GM23338 (cell line): ENCODE measurements at regions not wholly inside any gene's neighbourhood (a gene's known extent, or its start where the extent isn't known, plus 50 kb on each side); places are given as distances from the start of the nearest gene placed in this dataset.

Experiments
- ATAC-seq: fragments of 200-7000 bp; cut with Tn5 transposase; 3 replicates; pipeline ENCODE4 v1.9.1; 2020
- DNase-seq: peaks from one replicate; pipeline ENCODE4 v3.0.0-alpha.2; 2015; ENCODE audit warnings: low spot score
- H2AFZ ChIP-seq: fragments of 200-600 bp; sonication (generic); 2 replicates; pipeline ENCODE4 v1.8.0; 2016; ENCODE audit warnings: antibody characterized with exemption, mild to moderate bottlenecking, moderate library complexity
- H3F3A ChIP-seq: fragments of 200-600 bp; sonication (generic); replicated peaks from 2 replicates; pipeline ENCODE4 v1.8.0; 2017; ENCODE audit warnings: antibody characterized with exemption, mixed run types, low read depth
- H3K27ac ChIP-seq: fragments of 200-600 bp; sonication (generic); 2 replicates; pipeline ENCODE4 v1.6.1; 2016; ENCODE audit warnings: low read depth
- H3K27me3 ChIP-seq: fragments of 200-600 bp; sonication (generic); 2 replicates; pipeline ENCODE4 v1.8.0; 2016; ENCODE audit warnings: mild to moderate bottlenecking, mixed run types, moderate library complexity; ENCODE audit not compliant: insufficient read depth
- H3K36me3 ChIP-seq: fragments of 200-600 bp; sonication (generic); 2 replicates; pipeline ENCODE4 v1.8.0; 2016; ENCODE audit warnings: mild to moderate bottlenecking; ENCODE audit not compliant: insufficient read depth
- H3K4me1 ChIP-seq: fragments of 200-600 bp; sonication (generic); 2 replicates; pipeline ENCODE4 v1.8.0; 2016; ENCODE audit warnings: mild to moderate bottlenecking, moderate library complexity; ENCODE audit not compliant: insufficient read depth
- H3K4me2 ChIP-seq: fragments of 200-600 bp; sonication (generic); 2 replicates; pipeline ENCODE4 v1.7.1; 2017; ENCODE audit warnings: mixed run types
- H3K4me3 ChIP-seq: fragments of 200-600 bp; sonication (generic); 2 replicates; pipeline ENCODE4 v1.6.1; 2016; ENCODE audit warnings: mixed run types
- H3K79me2 ChIP-seq: fragments of 200-600 bp; sonication (generic); replicated peaks from 2 replicates; pipeline ENCODE4 v1.8.0; 2017; ENCODE audit warnings: mild to moderate bottlenecking; ENCODE audit not compliant: insufficient read depth
- H3K9me2 ChIP-seq: fragments of 200-600 bp; sonication (generic); 2 replicates; pipeline ENCODE4 v1.8.0; 2017; ENCODE audit not compliant: insufficient read depth
- H4K20me1 ChIP-seq: fragments of 200-600 bp; sonication (generic); replicated peaks from 2 replicates; pipeline ENCODE4 v1.8.0; 2017; ENCODE audit warnings: mild to moderate bottlenecking; ENCODE audit not compliant: insufficient read depth
- H3K27ac Mint-ChIP-seq: 2 replicates; pipeline ENCODE4 v1.8.0; 2020; ENCODE audit warnings: inconsistent platforms, mild to moderate bottlenecking, moderate library complexity, mixed read lengths
- H3K27me3 Mint-ChIP-seq: 3 replicates; pipeline ENCODE4 v1.8.0; 2022; ENCODE audit warnings: low read depth, mild to moderate bottlenecking, moderate library complexity, mixed read lengths, inconsistent platforms; ENCODE audit not compliant: insufficient read depth, poor library complexity
- H3K36me3 Mint-ChIP-seq: 3 replicates; pipeline ENCODE4 v1.8.0; 2021; ENCODE audit warnings: low read depth, mild to moderate bottlenecking, inconsistent platforms, moderate library complexity, mixed read lengths
- H3K4me1 Mint-ChIP-seq: 3 replicates; pipeline ENCODE4 v1.8.0; 2020; ENCODE audit warnings: mild to moderate bottlenecking, inconsistent platforms, mixed read lengths
- H3K4me3 Mint-ChIP-seq: 3 replicates; pipeline ENCODE4 v1.8.0; 2021; ENCODE audit warnings: moderate library complexity, mild to moderate bottlenecking, inconsistent platforms, mixed read lengths
- H3K9me3 Mint-ChIP-seq: 3 replicates; pipeline ENCODE4 v1.8.0; 2020; ENCODE audit warnings: moderate library complexity, mild to moderate bottlenecking, inconsistent platforms, mixed read lengths
- CREB1 ChIP-seq: fragments of 250-450 bp; sonication (Bioruptor Pico); IDR thresholded peaks from 2 replicates; pipeline ENCODE4 v1.5.0; 2020; ENCODE audit warnings: low read depth, mild to moderate bottlenecking, moderate library complexity
- CTCF ChIP-seq, 2 experiments: fragments of 200-600 bp in 1 of 2; sonication (generic) in 1 of 2; conservative IDR thresholded peaks; 2 replicates each; pipeline versions ENCODE4 v1.5.1 to v1.6.1; 2016 to 2017; ENCODE audit warnings: antibody characterized with exemption in 2 of 2, low read depth in 2 of 2, mild to moderate bottlenecking in 2 of 2, moderate library complexity in 1 of 2
- ETS1 ChIP-seq: IDR thresholded peaks from 2 replicates; pipeline ENCODE4 v1.6.1; 2016; ENCODE audit warnings: antibody characterized with exemption
- EZH2 ChIP-seq: fragments of 200-600 bp; sonication (generic); IDR thresholded peaks from one replicate; pipeline ENCODE4 v1.8.0; 2017; ENCODE audit warnings: antibody characterized with exemption, mild to moderate bottlenecking, low read depth; ENCODE audit not compliant: unreplicated experiment
- JUNB ChIP-seq: IDR thresholded peaks from one replicate; pipeline ENCODE4 v1.6.1; 2016; ENCODE audit warnings: antibody characterized with exemption; ENCODE audit not compliant: unreplicated experiment
- POLR2AphosphoS5 ChIP-seq: IDR thresholded peaks from 2 replicates; pipeline ENCODE4 v1.6.1; 2016; ENCODE audit warnings: antibody characterized with exemption, low read depth
- STAT1 ChIP-seq: IDR thresholded peaks from one replicate; pipeline ENCODE4 v1.6.1; 2016; ENCODE audit warnings: antibody characterized with exemption; ENCODE audit not compliant: unreplicated experiment
- ZNF114 ChIP-seq: fragments of 250-450 bp; sonication (Bioruptor Pico); IDR thresholded peaks from 2 replicates; pipeline ENCODE4 v1.5.0; 2020; ENCODE audit warnings: mild to moderate bottlenecking, moderate library complexity

GRCh38 chr13:76758257-76758656 is 127.9 kb downstream of the KCTD12 start:
- Mint-ChIP-seq H3K27ac (no peak overlapping the region; the same call in 1 of the 2 replicates), H3K27me3 (no peaks in the 10 kb centered on the region)
- H3K27ac ChIP-seq: no peak overlapping the region

GRCh38 chr13:76756451-76756850 is 129.8 kb downstream of the KCTD12 start:
- Histone ChIP-seq H3K27me3 (no peaks in the 10 kb centered on the region), H2AFZ (no peak overlapping the region), H3K36me3 (no peaks in the 10 kb centered on the region), H3K4me1 (no peaks in the 10 kb centered on the region), H3K4me2 (no peak overlapping the region), H4K20me1 (no peaks in the 10 kb centered on the region), H3K79me2 (no peaks in the 10 kb centered on the region), H3K9me2 (no peaks in the 10 kb centered on the region; the same call in 1 of the 2 replicates), H3F3A (no peaks in the 10 kb centered on the region), H3K4me3 (no peak overlapping the region), H3K27ac (no peak overlapping the region)
- TF ChIP-seq STAT1 (no peak), JUNB (no peak), POLR2AphosphoS5 (no peak)
- Mint-ChIP-seq H3K4me1 (no peaks in the 10 kb centered on the region), H3K27me3 (peaks cover 3% of the 10 kb centered on the region), H3K27ac (no peak overlapping the region), H3K9me3 (no peaks in the 10 kb centered on the region), H3K4me3 (no peak overlapping the region), H3K36me3 (no peaks in the 10 kb centered on the region)
- no peak for DNase-seq
- no peak for ATAC-seq

More at GRCh38 chr13:76758257-76758656, 127.9 kb downstream of the KCTD12 start:
- H3K4me2 ChIP-seq: no peak overlapping the region
- no peaks in the 10 kb centered on the region for H3K9me2 ChIP-seq
- H2AFZ ChIP-seq: no peak overlapping the region
- no peak for TF ChIP-seq ZNF114 (CRISPR knock-in tag)
- ATAC-seq: no peak
- H3K4me1 Mint-ChIP-seq: no peaks in the 10 kb centered on the region
- no peaks in the 10 kb centered on the region for H4K20me1 ChIP-seq
- H3K27me3 ChIP-seq: no peaks in the 10 kb centered on the region
- no peaks in the 10 kb centered on the region for H3K4me1 ChIP-seq
- H3F3A ChIP-seq: no peaks in the 10 kb centered on the region
- no peaks in the 10 kb centered on the region for H3K9me3 Mint-ChIP-seq
- H3K36me3 ChIP-seq: no peaks in the 10 kb centered on the region
- H3K4me3 Mint-ChIP-seq: no peak overlapping the region
- DNase-seq: no peak
- H3K79me2 ChIP-seq: no peaks in the 10 kb centered on the region
- H3K36me3 Mint-ChIP-seq: no peaks in the 10 kb centered on the region
- no peak overlapping the region for H3K4me3 ChIP-seq

GRCh38 chr13:76754414-76754813 is 131.8 kb downstream of the KCTD12 start:
- no peaks in the 10 kb centered on the region for H3K36me3 Mint-ChIP-seq
- ATAC-seq (no peak), DNase-seq (no peak)
- H3K27me3 Mint-ChIP-seq: peaks cover 3% of the 10 kb centered on the region
- Histone ChIP-seq H3K79me2 (no peaks in the 10 kb centered on the region), H4K20me1 (no peaks in the 10 kb centered on the region), H3K4me3 (no peak overlapping the region), H3F3A (no peaks in the 10 kb centered on the region), H3K9me2 (peaks cover 8% of the 10 kb centered on the region; the same call in 1 of the 2 replicates), H3K4me1 (no peaks in the 10 kb centered on the region), H2AFZ (no peak overlapping the region), H3K36me3 (no peaks in the 10 kb centered on the region), H3K27ac (no peak overlapping the region), H3K27me3 (no peaks in the 10 kb centered on the region), H3K4me2 (no peak overlapping the region)
- H3K27ac Mint-ChIP-seq: no peak overlapping the region
- H3K9me3 Mint-ChIP-seq: no peaks in the 10 kb centered on the region
- no peak overlapping the region for H3K4me3 Mint-ChIP-seq
- no peaks in the 10 kb centered on the region for H3K4me1 Mint-ChIP-seq
- no peak for TF ChIP-seq CTCF (conservative IDR thresholded peaks at IDR 0.05; ENCODE audit: low read depth in 2 of 2)
- TF ChIP-seq ETS1: no peak
- no peak for TF ChIP-seq EZH2
- TF ChIP-seq ZNF114 (CRISPR knock-in tag): no peak
- no peak for TF ChIP-seq CREB1
- no peak for TF ChIP-seq JUNB
- no peak for TF ChIP-seq POLR2AphosphoS5
